HAP-1 (cell line): ENCODE measurements at regions not wholly inside any gene's neighbourhood (a gene's known extent, or its start where the extent isn't known, plus 50 kb on each side); places are given as distances from the start of the nearest gene placed in this dataset.

ENCODE experiments used
- DNase-seq, 2 experiments: peaks; one replicate each; pipeline ENCODE4 v3.0.0-alpha.2; 2016 to 2020; ENCODE audit warnings: low spot score in 2 of 2
- H3K27me3 ChIP-seq: fragments of 250-450 bp; sonication (Bioruptor Pico); 2 replicates; pipeline ENCODE4 v1.5.1; 2020; ENCODE audit warnings: low read depth, mild to moderate bottlenecking, moderate library complexity
- H3K36me3 ChIP-seq: fragments of 250-450 bp; sonication (Bioruptor Pico); replicated peaks from 2 replicates; pipeline ENCODE4 v1.5.1; 2020; ENCODE audit warnings: mild to moderate bottlenecking
- H3K4me1 ChIP-seq: fragments of 250-450 bp; sonication (Bioruptor Pico); 2 replicates; pipeline ENCODE4 v1.5.1; 2020; ENCODE audit warnings: mild to moderate bottlenecking
- H3K4me3 ChIP-seq: fragments of 250-450 bp; sonication (Bioruptor Pico); 2 replicates; pipeline ENCODE4 v1.5.1; 2020; ENCODE audit warnings: mild to moderate bottlenecking, moderate library complexity
- H3K9me3 ChIP-seq: fragments of 250-450 bp; sonication (Bioruptor Pico); 2 replicates; pipeline ENCODE4 v1.5.1; 2020; ENCODE audit warnings: mild to moderate bottlenecking, moderate library complexity
- in situ Hi-C: fragments of 300-500 bp; cut with MboI; formaldehyde crosslinking; loops from 3 replicates; pipeline ENCODE4 v1.14.3; 2020; ENCODE audit warnings: low sequenced_read_pairs, inconsistent platforms, mixed read lengths

GRCh38 chr5:2417301-2417700, 334.2 kb downstream of the IRX2 start:
- no peak for DNase-seq
- in situ Hi-C loops: no loop called here
- Histone ChIP-seq H3K27me3 (no peaks in the 10 kb centered on the region), H3K4me1 (no peaks in the 10 kb centered on the region), H3K4me3 (no peak overlapping the region), H3K36me3 (no peaks in the 10 kb centered on the region), H3K9me3 (no peaks in the 10 kb centered on the region)

- no peak overlapping the region for H3K4me3 ChIP-seq
- H3K36me3 ChIP-seq: no peaks in the 10 kb centered on the region
- no peak for DNase-seq
- H3K27me3 ChIP-seq: no peaks in the 10 kb centered on the region
- in situ Hi-C loops: no loop called here
- no peaks in the 10 kb centered on the region for H3K9me3 ChIP-seq
- no peaks in the 10 kb centered on the region for H3K4me1 ChIP-seq
Observed at GRCh38 chr5:2415678-2416077, 335.8 kb downstream of the IRX2 start.

GRCh38 chr5:2410451-2410850, 341.0 kb downstream of the IRX2 start:
- no peaks in the 10 kb centered on the region for H3K36me3 ChIP-seq
- DNase-seq: no peak
- H3K27me3 ChIP-seq: no peaks in the 10 kb centered on the region
- H3K4me1 ChIP-seq: no peaks in the 10 kb centered on the region
- H3K9me3 ChIP-seq: no peaks in the 10 kb centered on the region
- no peak overlapping the region for H3K4me3 ChIP-seq
- in situ Hi-C loops: no loop called here

GRCh38 chr5:2403296-2403695, 348.2 kb downstream of the IRX2 start:
- in situ Hi-C loops: no loop called here
- Histone ChIP-seq H3K4me3 (no peak overlapping the region), H3K4me1 (no peaks in the 10 kb centered on the region), H3K36me3 (no peaks in the 10 kb centered on the region), H3K27me3 (no peaks in the 10 kb centered on the region), H3K9me3 (no peaks in the 10 kb centered on the region)
- no peak for DNase-seq

GRCh38 chr5:2399804-2400203, 351.7 kb downstream of the IRX2 start:
- DNase-seq: no peak
- Histone ChIP-seq H3K36me3 (no peaks in the 10 kb centered on the region), H3K4me1 (no peaks in the 10 kb centered on the region), H3K27me3 (no peaks in the 10 kb centered on the region), H3K9me3 (no peaks in the 10 kb centered on the region), H3K4me3 (no peak overlapping the region)
- in situ Hi-C loops: no loop called here

GRCh38 chr5:2399096-2399495, 352.4 kb downstream of the IRX2 start:
- H3K4me3 ChIP-seq: no peak overlapping the region
- no peaks in the 10 kb centered on the region for H3K27me3 ChIP-seq
- in situ Hi-C loops: no loop called here
- no peaks in the 10 kb centered on the region for H3K9me3 ChIP-seq
- DNase-seq: no peak
- no peaks in the 10 kb centered on the region for H3K36me3 ChIP-seq
- no peaks in the 10 kb centered on the region for H3K4me1 ChIP-seq

GRCh38 chr5:2393556-2393955, 357.9 kb downstream of the IRX2 start:
- no peak for DNase-seq
- no peak overlapping the region for H3K4me3 ChIP-seq
- H3K9me3 ChIP-seq: no peaks in the 10 kb centered on the region
- H3K27me3 ChIP-seq: no peaks in the 10 kb centered on the region
- H3K36me3 ChIP-seq: no peaks in the 10 kb centered on the region
- H3K4me1 ChIP-seq: no peaks in the 10 kb centered on the region
- in situ Hi-C loops: no loop called here

- in situ Hi-C loops: no loop called here
- H3K4me1 ChIP-seq: no peaks in the 10 kb centered on the region
- no peaks in the 10 kb centered on the region for H3K36me3 ChIP-seq
- no peaks in the 10 kb centered on the region for H3K9me3 ChIP-seq
- DNase-seq: no peak
- no peak overlapping the region for H3K4me3 ChIP-seq
- no peaks in the 10 kb centered on the region for H3K27me3 ChIP-seq
Observed at GRCh38 chr5:2391566-2391965, 359.9 kb downstream of the IRX2 start.

GRCh38 chr5:2391021-2391420, 360.5 kb downstream of the IRX2 start:
- Histone ChIP-seq H3K4me1 (no peaks in the 10 kb centered on the region), H3K27me3 (no peaks in the 10 kb centered on the region), H3K36me3 (no peaks in the 10 kb centered on the region), H3K9me3 (no peaks in the 10 kb centered on the region), H3K4me3 (no peak overlapping the region)
- in situ Hi-C loops: no loop called here
- DNase-seq: no peak

- in situ Hi-C loops: no loop called here
- Histone ChIP-seq H3K4me3 (no peak overlapping the region), H3K4me1 (no peaks in the 10 kb centered on the region), H3K27me3 (no peaks in the 10 kb centered on the region), H3K9me3 (no peaks in the 10 kb centered on the region), H3K36me3 (no peaks in the 10 kb centered on the region)
- no peak for DNase-seq
Observed at GRCh38 chr5:2388571-2388970, 362.9 kb downstream of the IRX2 start.

- Histone ChIP-seq H3K4me3 (no peak overlapping the region), H3K4me1 (no peaks in the 10 kb centered on the region), H3K9me3 (no peaks in the 10 kb centered on the region), H3K27me3 (no peaks in the 10 kb centered on the region), H3K36me3 (no peaks in the 10 kb centered on the region)
- no peak for DNase-seq
- in situ Hi-C loops: no loop called here
Observed at GRCh38 chr5:2387634-2388325, 363.7 kb downstream of the IRX2 start.

GRCh38 chr5:2387250-2387633, 364.2 kb downstream of the IRX2 start:
- in situ Hi-C loops: no loop called here
- H3K27me3 ChIP-seq: no peaks in the 10 kb centered on the region
- no peaks in the 10 kb centered on the region for H3K9me3 ChIP-seq

GRCh38 chr5:2385818-2386217, 365.7 kb downstream of the IRX2 start:
- no peaks in the 10 kb centered on the region for H3K27me3 ChIP-seq
- DNase-seq: no peak
- in situ Hi-C loops: no loop called here
- no peaks in the 10 kb centered on the region for H3K4me1 ChIP-seq
- H3K9me3 ChIP-seq: no peaks in the 10 kb centered on the region
- H3K4me3 ChIP-seq: no peak overlapping the region
- no peaks in the 10 kb centered on the region for H3K36me3 ChIP-seq

More at GRCh38 chr5:2387250-2387633, 364.2 kb downstream of the IRX2 start:
- Histone ChIP-seq H3K4me3 (no peak overlapping the region), H3K4me1 (no peaks in the 10 kb centered on the region), H3K36me3 (no peaks in the 10 kb centered on the region)
- DNase-seq: no peak

- Histone ChIP-seq H3K27me3 (no peaks in the 10 kb centered on the region), H3K4me3 (no peak overlapping the region), H3K4me1 (no peaks in the 10 kb centered on the region), H3K9me3 (no peaks in the 10 kb centered on the region), H3K36me3 (no peaks in the 10 kb centered on the region)
- in situ Hi-C loops: no loop called here
- DNase-seq: no peak
Observed at GRCh38 chr5:2383698-2384065, 367.8 kb downstream of the IRX2 start.
